Fibroblast of skin of abdomen (primary cell): ENCODE measurements at regions not wholly inside any gene's neighbourhood (a gene's known extent, or its start where the extent isn't known, plus 50 kb on each side); places are given as distances from the start of the nearest gene placed in this dataset.
"Not testable (repeated sequence)": the region's sequence is repeated elsewhere in the genome, so short reads cannot be mapped to it uniquely, and the experiment has no call there.

ENCODE experiments used
- DNase-seq: peaks from one replicate; pipeline ENCODE4 v3.0.0-alpha.2; 2013

- DNase-seq = no peak
Measured at GRCh38 chr21:30104241-30104640, 62.4 kb downstream of the CLDN17 start.

DNA sequence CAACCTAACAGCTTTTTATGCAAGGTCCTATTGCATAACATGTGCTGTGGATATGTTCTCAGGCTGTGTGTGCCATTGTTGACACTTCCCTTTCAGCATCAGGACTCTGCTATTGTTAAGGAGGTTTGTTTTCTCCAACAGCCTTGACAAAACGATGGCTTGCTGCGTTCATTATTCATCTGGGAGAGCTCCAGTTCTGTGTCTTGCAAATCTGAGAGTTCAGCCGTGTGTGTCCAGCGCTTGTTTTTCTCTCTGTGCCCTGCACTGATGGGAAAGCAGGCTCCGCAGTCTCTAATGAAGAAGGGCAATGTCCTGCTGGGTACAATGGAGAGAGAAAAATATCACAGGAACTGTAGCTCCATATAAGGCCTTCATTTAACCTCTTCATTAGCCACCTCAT lies 63.7 kb downstream of the CLDN17 start:
- no peak for DNase-seq

DNA sequence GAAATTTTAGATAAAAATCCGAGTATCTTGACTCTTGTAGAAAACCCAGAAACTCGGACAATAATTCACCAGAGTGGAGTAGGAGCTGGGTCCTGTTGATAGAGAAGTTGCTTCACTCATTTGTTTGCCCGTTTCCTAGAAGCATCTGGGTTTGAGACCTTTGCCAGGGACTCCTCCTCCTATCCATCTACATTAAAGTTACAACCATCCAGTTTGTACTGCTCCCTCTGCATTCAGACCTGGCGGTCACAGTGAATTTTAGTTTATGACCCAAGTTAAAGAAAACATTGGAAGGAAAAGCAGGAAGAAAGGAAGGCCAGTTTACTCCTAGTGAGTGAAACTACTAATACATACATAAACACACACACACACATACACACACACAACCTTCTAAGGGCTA lies 64.6 kb downstream of the CLDN17 start:
- DNase-seq = no peak

- no peak for DNase-seq
Measured at GRCh38 chr21:30097791-30098190, 68.8 kb downstream of the CLDN17 start.

- DNase-seq = no peak
Measured at GRCh38 chr21:30083225-30083945, 83.2 kb downstream of the CLDN17 start.

DNA sequence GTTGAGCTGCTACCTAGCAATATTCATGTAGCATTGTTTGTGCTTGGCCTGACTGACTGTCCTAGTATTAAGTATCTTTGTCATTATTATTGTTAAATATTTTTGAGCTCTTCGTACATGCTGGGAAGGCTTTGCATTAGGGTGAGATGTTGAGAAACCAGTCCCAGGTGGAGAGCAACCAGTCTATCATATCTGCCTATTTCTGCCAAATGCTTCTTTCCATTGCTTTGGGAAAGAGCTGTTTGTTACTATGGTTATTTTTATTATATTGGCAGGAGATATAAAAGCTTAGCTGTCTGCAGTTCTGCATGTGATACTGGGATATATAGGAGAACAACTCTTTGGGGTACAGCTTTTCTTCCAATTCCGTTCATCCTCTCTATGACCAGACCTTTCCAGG lies 85.1 kb downstream of the CLDN17 start:
- no peak for DNase-seq

DNA sequence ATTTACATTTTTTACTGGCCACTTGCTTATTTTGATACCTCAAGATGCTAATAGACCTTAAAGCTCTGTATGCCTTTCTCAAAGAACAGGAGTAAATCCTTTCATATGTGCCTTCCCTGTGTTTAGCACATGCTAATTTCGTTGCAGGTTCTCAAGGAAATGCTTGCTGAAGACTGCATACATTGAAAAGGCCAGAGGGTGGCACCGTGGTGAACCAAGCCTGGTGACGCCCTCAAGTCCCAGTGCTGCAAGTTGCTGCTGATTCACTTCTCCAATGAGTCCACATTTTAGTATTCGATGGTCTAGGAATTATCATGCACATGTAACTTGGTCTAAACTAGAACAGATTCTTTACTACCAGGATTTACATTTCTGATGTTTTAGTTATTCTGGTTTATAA lies 94.1 kb downstream of the CLDN17 start:
- DNase-seq = peak; percentile 3

DNA sequence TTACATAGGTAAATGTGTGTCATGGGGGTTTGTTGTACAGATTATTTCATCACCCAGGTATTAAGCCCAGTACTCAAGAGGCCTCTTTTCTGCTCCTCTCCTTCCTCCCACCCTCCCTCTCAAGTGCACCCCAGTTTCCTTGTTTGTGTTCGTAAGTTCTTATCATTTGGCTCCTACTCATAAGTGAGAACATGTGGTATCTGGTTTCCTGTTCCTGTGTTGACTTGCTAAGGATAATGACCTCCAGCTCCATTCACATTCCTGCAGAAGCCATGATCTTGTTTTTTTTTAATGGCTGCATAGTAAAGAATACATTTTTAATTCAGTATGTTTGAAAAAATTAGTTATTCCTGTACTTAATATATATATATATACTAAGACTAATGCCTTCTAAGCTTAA lies 107.7 kb downstream of the CLDN17 start:
- no peak for DNase-seq

DNA sequence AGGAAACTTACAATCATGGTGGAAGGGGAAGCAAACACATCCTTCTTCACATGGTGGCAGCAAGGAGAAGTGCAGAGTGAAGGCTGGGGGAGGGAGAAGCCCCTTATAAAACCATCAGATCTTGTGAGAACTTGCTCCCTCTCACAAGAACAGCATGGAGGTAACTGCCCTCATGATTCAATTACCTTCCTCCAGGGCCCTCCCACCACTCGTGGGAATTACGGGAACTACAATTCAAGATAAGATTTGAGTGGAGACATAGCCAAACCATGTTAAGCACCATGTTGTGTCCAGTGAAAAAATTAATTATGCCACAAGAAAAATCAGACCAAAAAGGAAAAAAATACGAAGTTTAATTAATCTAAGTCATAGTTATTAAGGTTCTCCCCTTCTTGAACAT lies 109.5 kb downstream of the CLDN17 start:
- DNase-seq = no peak

GRCh38 chr21:30048570-30048969 lies 108.8 kb upstream of the GRIK1 start:
- no peak for DNase-seq

DNA sequence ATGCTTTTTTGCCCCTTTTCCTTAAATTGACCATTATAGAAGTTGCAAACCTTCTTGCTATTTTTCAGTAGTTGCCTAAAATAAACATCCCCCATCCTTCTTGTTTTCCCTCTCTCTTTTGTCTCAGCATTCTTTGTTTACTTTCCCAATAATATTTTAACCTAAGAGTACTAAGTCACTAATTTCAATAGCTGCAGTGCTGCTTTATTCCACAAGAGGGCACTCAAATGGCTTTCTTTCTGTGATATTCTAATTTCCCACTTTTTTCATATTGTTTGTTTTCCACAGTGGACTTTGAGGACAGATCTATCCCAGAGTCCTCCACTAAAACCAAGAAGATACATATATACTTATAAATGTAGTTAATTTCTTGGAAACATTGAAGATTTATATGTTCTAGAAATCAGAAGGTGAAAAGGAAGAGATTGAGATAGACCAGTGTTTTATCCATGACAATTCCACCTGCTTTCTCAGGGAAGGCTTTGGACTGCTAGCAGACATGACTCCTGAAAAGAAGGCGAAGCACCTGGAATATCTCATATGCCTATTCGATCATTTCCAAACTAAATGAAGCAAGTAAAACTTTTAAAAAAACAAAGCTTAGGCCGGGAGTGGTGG lies 104.8 kb upstream of the GRIK1 start:
- peak; percentile 8 for DNase-seq

DNA sequence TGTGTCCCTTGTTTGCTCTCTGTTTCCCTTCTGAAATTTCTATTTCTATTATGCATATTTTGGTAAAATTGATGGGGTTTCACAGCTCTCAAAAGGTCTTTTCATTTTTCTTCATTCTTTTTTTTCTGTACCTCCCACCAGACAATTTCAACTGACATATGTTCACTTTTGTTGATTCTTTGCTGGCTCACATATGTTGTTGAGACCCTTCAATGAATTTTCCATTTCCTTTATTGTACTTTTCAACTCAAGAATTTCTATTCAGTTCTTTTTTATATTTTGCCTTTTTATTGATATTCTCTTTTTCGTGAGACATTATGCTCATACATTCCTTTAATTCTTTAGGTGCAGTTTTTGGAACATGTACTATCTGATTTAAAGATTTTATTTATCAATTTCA lies 102.6 kb upstream of the GRIK1 start:
- DNase-seq = no peak

DNA sequence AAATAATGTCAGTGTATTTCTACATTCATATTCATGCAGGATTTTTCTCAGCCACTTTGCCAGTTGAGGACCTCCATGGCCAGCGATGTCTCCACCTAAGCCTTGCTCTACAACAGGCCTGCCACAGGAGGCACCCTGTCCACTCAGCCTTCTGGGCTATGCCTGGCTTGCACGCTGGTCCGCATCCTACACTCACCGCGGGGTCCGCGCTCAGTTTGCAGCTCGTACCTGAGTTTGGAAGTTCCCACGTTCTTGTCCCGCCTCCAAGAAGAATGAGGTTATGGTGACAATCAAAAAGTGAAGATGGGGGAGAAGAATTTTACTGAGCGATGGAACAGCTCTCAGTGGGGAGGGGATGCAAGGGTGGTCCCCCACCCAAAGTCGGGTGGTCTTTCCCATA lies 93.6 kb upstream of the GRIK1 start:
- DNase-seq = no peak

GRCh38 chr21:30030416-30030815 lies 90.6 kb upstream of the GRIK1 start:
- no peak for DNase-seq

DNA sequence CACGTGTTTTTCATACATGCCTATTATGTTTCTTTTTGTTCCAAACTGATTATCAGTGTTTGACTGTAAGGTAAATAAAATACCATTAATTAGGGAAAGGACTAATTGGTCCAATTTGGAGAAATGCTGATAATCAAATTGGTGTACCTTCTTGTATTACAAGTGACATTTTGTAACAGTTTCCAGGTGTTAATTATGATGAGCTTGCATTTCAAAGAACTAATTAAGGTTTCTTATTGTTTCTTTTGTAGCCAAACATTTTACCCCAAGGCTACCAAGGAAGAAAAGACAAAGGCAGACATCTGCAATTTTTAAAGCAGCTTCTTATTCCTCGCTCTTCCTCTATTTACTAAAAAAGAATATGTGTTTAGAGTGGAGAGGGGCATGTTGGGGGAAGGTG lies 88.7 kb upstream of the GRIK1 start:
- DNase-seq = no peak

- no peak for DNase-seq
Measured at GRCh38 chr21:30027986-30028385, 88.2 kb upstream of the GRIK1 start.

DNA sequence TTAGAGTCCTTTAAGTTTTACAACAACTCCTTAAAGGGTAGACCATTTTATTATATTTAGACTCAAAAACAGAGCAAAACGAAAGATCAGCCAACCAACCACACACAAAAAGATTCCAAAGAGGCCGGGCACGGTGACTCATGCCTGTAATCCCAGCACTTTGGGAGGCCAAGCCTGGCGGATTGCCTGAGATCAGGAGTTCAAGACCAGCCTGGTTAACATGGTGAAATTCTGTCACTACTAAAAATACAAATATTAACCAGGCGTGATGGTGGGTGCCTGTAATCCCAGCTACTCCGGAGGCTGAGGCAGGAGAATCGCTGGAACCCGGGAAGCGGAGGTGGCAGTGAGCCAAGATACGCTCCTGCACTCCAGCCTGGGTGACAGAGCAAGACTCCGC lies 83.3 kb upstream of the GRIK1 start:
- not testable (repeated sequence) for DNase-seq

- no peak for DNase-seq
Measured at GRCh38 chr21:30014886-30015285, 75.1 kb upstream of the GRIK1 start.

GRCh38 chr21:29991624-29992023 lies 51.8 kb upstream of the GRIK1 start:
- DNase-seq = no peak

DNA sequence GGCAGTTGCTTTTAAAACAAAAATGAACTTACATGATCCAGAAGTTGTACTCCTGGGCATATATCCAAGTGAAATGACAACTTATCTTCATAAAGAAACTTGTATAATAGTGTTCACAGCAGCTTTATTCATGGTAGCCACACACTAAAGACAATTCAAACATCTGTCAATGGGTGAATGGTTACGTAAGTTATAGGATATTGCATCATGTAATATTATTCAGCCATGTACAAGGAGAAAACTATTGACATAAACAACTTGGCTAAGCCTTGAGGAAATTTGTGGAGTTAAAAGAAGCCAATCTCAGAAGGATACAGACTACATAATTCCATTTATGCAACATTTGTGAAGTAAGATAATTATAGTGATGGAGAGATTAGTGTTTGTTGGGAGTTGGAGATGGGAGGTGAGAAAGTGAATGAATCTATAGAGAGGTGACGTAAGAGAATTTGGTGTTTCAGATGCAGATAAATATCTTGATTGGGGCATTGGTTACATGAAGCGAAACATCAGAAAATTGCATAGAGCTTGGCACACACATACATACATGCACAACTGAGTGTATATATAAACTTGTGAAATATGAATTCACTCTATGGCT lies 49.9 kb upstream of the GRIK1 start:
- DNase-seq = no peak
